Lower leg skin (tissue), 4 donors: ENCODE measurements at regions not wholly inside any gene's neighbourhood (a gene's known extent, or its start where the extent isn't known, plus 50 kb on each side); places are given as distances from the start of the nearest gene placed in this dataset.

Experiments used
- DNase-seq, 2 donors: peaks; one replicate each; pipeline ENCODE4 v3.0.0-alpha.2; 2019; ENCODE audit warnings: low spot score in 2 of 2
- H3K4me3 ChIP-seq: fragments of 200-600 bp; sonication (generic); 2 replicates; pipeline ENCODE4 v1.5.1; 2017; ENCODE audit warnings: mild to moderate bottlenecking, low read depth; ENCODE audit not compliant: poor library complexity, severe bottlenecking
- CTCF ChIP-seq, 3 donors: fragments of 450-650 bp; IDR thresholded peaks; one replicate each; pipeline ENCODE4 v1.5.1; 2016; ENCODE audit warnings: antibody characterized with exemption in 3 of 3, mild to moderate bottlenecking in 3 of 3, moderate library complexity in 2 of 3
- POLR2A ChIP-seq, 2 donors: fragments of 450-650 bp; IDR thresholded peaks; one replicate each; pipeline ENCODE4 v1.6.1; 2016 to 2017; ENCODE audit warnings: antibody characterized with exemption in 2 of 2, mild to moderate bottlenecking in 1 of 2, moderate library complexity in 1 of 2
- WGBS, 2 donors: methylation state at CpG; one replicate each; pipeline ENCODE4 v1.1.5; 2018; 5-methylcytosine and 5-hydroxymethylcytosine counted together
- intact Hi-C: fragments of 100-400 bp; cut with DNase I; formaldehyde crosslinking; loops from one replicate; pipeline ENCODE4 v1.15.0; 2023; ENCODE audit warnings: low total_unique reads

GRCh38 chr4:143097751-143098150 is 87.0 kb upstream of the USP38 start:
- no peak for TF ChIP-seq POLR2A (IDR thresholded peaks at IDR 0.05)
- no peak for TF ChIP-seq CTCF (IDR thresholded peaks at IDR 0.05)
- 65 to 71% methylated on average over 3 to 4 of the region's 4 CpGs for WGBS, 2 donors
- H3K4me3 ChIP-seq: no peak overlapping the region
- intact Hi-C loops: no loop called here
- no peak for DNase-seq

GRCh38 chr4:143099693-143100092 is 85.0 kb upstream of the USP38 start:
- intact Hi-C loops: no loop called here
- TF ChIP-seq CTCF (IDR thresholded peaks at IDR 0.05) (no peak), POLR2A (IDR thresholded peaks at IDR 0.05) (no peak)
- DNase-seq: no peak
- WGBS, 2 donors: 59 to 73% methylated on average over 3 of the region's 3 CpGs
- no peak overlapping the region for H3K4me3 ChIP-seq

- TF ChIP-seq POLR2A (IDR thresholded peaks at IDR 0.05) (no peak), CTCF (IDR thresholded peaks at IDR 0.05) (no peak)
- intact Hi-C loops: no loop called here
- no peak for DNase-seq
- no peak overlapping the region for H3K4me3 ChIP-seq
These were observed 75.3 kb upstream of the USP38 start for GRCh38 chr4:143109376-143109775.

GRCh38 chr4:143118663-143119062 is 66.1 kb upstream of the USP38 start:
- no peak overlapping the region for H3K4me3 ChIP-seq
- no peak for DNase-seq
- 81 to 88% methylated on average over 1 of the region's 1 CpG for WGBS, 2 donors
- intact Hi-C loops: no loop called here
- TF ChIP-seq CTCF (IDR thresholded peaks at IDR 0.05): no peak
- no peak for TF ChIP-seq POLR2A (IDR thresholded peaks at IDR 0.05)

GRCh38 chr4:143127621-143128020 is 57.1 kb upstream of the USP38 start:
- DNase-seq: no peak
- H3K4me3 ChIP-seq: no peak overlapping the region
- TF ChIP-seq CTCF (IDR thresholded peaks at IDR 0.05) (no peak), POLR2A (IDR thresholded peaks at IDR 0.05) (no peak)
- intact Hi-C loops: no loop called here

- TF ChIP-seq CTCF (IDR thresholded peaks at IDR 0.05) (no peak), POLR2A (IDR thresholded peaks at IDR 0.05) (no peak)
- intact Hi-C loops: no loop called here
- H3K4me3 ChIP-seq: no peak overlapping the region
- no peak for DNase-seq
- 0 to 33% methylated on average over 1 of the region's 1 CpG for WGBS, 2 donors
These were observed 50.7 kb upstream of the USP38 start for GRCh38 chr4:143133977-143134376.
